ENCODE measurements at regions not wholly inside any gene's neighbourhood (a gene's known extent, or its start where the extent isn't known, plus 50 kb on each side); places are given as distances from the start of the nearest gene placed in this dataset.

DNA sequence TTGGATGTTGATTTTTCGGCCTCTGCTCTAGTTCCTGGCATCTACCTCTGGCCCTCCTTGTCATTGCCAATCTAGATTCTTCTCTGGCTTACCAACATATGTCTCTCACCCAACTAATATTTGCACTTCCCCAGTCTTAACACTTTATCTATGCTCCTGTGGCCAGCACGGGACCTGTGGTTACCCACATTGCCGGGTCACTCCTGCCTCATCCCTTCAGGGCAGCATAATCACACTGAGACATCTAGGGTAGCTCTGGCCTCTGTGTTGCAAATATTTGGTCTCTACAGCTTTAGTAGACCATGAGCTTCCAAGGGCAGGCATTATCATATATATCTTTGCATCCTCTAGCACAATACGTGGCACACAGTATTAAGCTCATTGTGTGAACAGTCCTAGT, 182.0 kb upstream of the ARHGAP20 start:
- TF ChIP-seq, protein P1, sequence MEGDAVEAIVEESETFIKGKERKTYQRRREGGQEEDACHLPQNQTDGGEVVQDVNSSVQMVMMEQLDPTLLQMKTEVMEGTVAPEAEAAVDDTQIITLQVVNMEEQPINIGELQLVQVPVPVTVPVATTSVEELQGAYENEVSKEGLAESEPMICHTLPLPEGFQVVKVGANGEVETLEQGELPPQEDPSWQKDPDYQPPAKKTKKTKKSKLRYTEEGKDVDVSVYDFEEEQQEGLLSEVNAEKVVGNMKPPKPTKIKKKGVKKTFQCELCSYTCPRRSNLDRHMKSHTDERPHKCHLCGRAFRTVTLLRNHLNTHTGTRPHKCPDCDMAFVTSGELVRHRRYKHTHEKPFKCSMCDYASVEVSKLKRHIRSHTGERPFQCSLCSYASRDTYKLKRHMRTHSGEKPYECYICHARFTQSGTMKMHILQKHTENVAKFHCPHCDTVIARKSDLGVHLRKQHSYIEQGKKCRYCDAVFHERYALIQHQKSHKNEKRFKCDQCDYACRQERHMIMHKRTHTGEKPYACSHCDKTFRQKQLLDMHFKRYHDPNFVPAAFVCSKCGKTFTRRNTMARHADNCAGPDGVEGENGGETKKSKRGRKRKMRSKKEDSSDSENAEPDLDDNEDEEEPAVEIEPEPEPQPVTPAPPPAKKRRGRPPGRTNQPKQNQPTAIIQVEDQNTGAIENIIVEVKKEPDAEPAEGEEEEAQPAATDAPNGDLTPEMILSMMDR (IDR thresholded peaks at IDR 0.05) = no peak
- TF ChIP-seq POLR2A (IDR thresholded peaks at IDR 0.05) = no peak

Measured in thyroid gland (tissue), 4 donors.